Mesothelial cell of epicardium (in vitro differentiated cells): ENCODE measurements at regions not wholly inside any gene's neighbourhood (a gene's known extent, or its start where the extent isn't known, plus 50 kb on each side); places are given as distances from the start of the nearest gene placed in this dataset.
"Not testable (repeated sequence)": the region's sequence is repeated elsewhere in the genome, so short reads cannot be mapped to it uniquely, and the experiment has no call there.

Source experiments
- DNase-seq, 2 experiments: peaks; one replicate each; pipeline ENCODE4 v3.0.0; 2021; ENCODE audit warnings: low spot score in 2 of 2; ENCODE audit not compliant: unreplicated experiment in 2 of 2
- H3K27ac Mint-ChIP-seq: 2 replicates; pipeline ENCODE4 v1.8.0; 2021; ENCODE audit warnings: mixed read lengths
- H3K27me3 Mint-ChIP-seq: 2 replicates; pipeline ENCODE4 v1.8.0; 2021; ENCODE audit warnings: low read depth, mixed read lengths
- H3K36me3 Mint-ChIP-seq: 2 replicates; pipeline ENCODE4 v1.8.0; 2021; ENCODE audit warnings: mixed read lengths
- H3K4me1 Mint-ChIP-seq: 2 replicates; pipeline ENCODE4 v1.8.0; 2021; ENCODE audit warnings: mixed read lengths
- H3K4me3 Mint-ChIP-seq: 2 replicates; pipeline ENCODE4 v1.8.0; 2021; ENCODE audit warnings: mild to moderate bottlenecking, moderate library complexity, mixed read lengths
- H3K9me3 Mint-ChIP-seq: 2 replicates; pipeline ENCODE4 v1.8.0; 2021; ENCODE audit warnings: mixed read lengths
- CTCF ChIP-seq: fragments of 200-600 bp; sonication (generic); IDR thresholded peaks from one replicate; pipeline ENCODE4 v1.5.0; 2021; ENCODE audit warnings: antibody characterized with exemption; ENCODE audit not compliant: unreplicated experiment

- no peaks in the 10 kb centered on the region for H3K27me3 Mint-ChIP-seq
- no peak for DNase-seq
- H3K27ac Mint-ChIP-seq = no peak overlapping the region
- H3K36me3 Mint-ChIP-seq = no peaks in the 10 kb centered on the region
- no peak for TF ChIP-seq CTCF
- no peak overlapping the region for H3K4me3 Mint-ChIP-seq
- peaks cover 36% of the 10 kb centered on the region for H3K9me3 Mint-ChIP-seq
- H3K4me1 Mint-ChIP-seq = no peaks in the 10 kb centered on the region
Measured at GRCh38 chr2:167844714-167845530, 402.5 kb downstream of the STK39 start.

- Mint-ChIP-seq H3K4me3 (no peak overlapping the region), H3K9me3 (peaks cover 28% of the 10 kb centered on the region), H3K27me3 (no peaks in the 10 kb centered on the region), H3K4me1 (no peaks in the 10 kb centered on the region), H3K36me3 (no peaks in the 10 kb centered on the region), H3K27ac (no peak overlapping the region)
- no peak for TF ChIP-seq CTCF
- DNase-seq = no peak
Measured at GRCh38 chr2:167843657-167844056, 403.7 kb downstream of the STK39 start.

GRCh38 chr2:167843217-167843616, 404.2 kb downstream of the STK39 start:
- no peak for TF ChIP-seq CTCF
- no peaks in the 10 kb centered on the region for H3K27me3 Mint-ChIP-seq
- H3K27ac Mint-ChIP-seq = no peak overlapping the region
- H3K9me3 Mint-ChIP-seq = peaks cover 24% of the 10 kb centered on the region
- DNase-seq = no peak
- H3K4me3 Mint-ChIP-seq = no peak overlapping the region
- H3K4me1 Mint-ChIP-seq = no peaks in the 10 kb centered on the region
- no peaks in the 10 kb centered on the region for H3K36me3 Mint-ChIP-seq

- no peak for DNase-seq
- no peaks in the 10 kb centered on the region for H3K27me3 Mint-ChIP-seq
- no peak for TF ChIP-seq CTCF
- H3K4me1 Mint-ChIP-seq = no peaks in the 10 kb centered on the region
- no peak overlapping the region for H3K27ac Mint-ChIP-seq
- peaks cover 15% of the 10 kb centered on the region for H3K9me3 Mint-ChIP-seq
- H3K4me3 Mint-ChIP-seq = no peak overlapping the region
- no peaks in the 10 kb centered on the region for H3K36me3 Mint-ChIP-seq
Measured at GRCh38 chr2:167842047-167842446, 405.3 kb downstream of the STK39 start.

GRCh38 chr2:167835290-167835689, 412.1 kb downstream of the STK39 start:
- not testable (repeated sequence) for H3K4me1 Mint-ChIP-seq, H3K27me3 Mint-ChIP-seq, H3K36me3 Mint-ChIP-seq, DNase-seq, H3K9me3 Mint-ChIP-seq, H3K27ac Mint-ChIP-seq, H3K4me3 Mint-ChIP-seq

GRCh38 chr2:167834707-167835106, 412.7 kb downstream of the STK39 start:
- H3K4me3 Mint-ChIP-seq = no peak overlapping the region

More at GRCh38 chr2:167834707-167835106, 412.7 kb downstream of the STK39 start:
- no peaks in the 10 kb centered on the region for H3K36me3 Mint-ChIP-seq
- TF ChIP-seq CTCF = no peak
- no peak overlapping the region for H3K27ac Mint-ChIP-seq
- no peak for DNase-seq
- H3K9me3 Mint-ChIP-seq = peaks cover 3% of the 10 kb centered on the region
- peaks cover 8% of the 10 kb centered on the region for H3K4me1 Mint-ChIP-seq
- H3K27me3 Mint-ChIP-seq = no peaks in the 10 kb centered on the region
